ENCODE measurements at regions not wholly inside any gene's neighbourhood (a gene's known extent, or its start where the extent isn't known, plus 50 kb on each side); places are given as distances from the start of the nearest gene placed in this dataset.

DNA sequence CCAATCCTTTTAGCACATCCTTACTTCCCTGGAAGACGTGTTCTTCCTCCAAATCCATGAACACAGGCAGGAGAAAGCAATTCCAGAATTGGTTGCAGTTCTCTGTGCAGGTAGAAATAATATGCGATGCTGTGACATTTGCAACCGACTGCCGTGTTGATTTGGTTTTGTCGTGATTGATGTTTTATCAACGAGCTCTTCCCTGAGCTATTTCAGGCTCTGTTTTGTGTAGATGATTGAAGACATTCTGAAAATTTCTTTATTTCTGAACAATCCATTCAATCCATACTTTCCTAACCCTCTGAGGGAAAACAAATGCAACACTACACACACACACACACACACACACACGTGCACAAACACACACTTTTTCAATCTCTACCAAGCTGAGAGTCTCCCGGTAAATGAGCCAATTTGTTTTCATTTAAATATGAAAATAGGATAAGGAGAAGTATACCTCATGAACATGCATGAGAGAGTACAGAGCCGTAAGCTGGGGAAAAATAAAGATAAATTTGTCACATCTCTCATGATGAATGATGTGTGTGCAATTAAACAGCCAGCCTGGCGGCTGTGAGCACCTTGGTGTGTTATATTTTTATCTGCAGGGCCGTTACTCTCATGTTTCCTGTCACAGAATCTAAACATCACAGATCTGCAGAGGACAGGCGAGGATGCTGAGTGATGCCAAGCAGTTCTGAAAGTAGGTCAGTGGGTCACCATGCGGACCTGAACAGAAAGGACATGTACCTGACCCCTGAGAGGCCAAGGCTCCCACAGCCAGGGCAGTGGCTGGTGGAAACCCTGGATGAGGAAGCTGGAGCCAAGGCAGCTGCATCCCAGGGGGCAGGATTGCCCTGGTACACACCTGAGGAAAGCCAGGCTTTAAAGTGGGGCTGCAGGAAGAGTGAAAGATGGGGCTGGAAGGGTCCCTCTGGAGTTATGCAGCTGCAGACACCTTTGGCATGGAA, 64.8 kb downstream of the PDCL3 start:
- no peak for DNase-seq (ENCODE audit: low read depth in 2 of 2)

DNA sequence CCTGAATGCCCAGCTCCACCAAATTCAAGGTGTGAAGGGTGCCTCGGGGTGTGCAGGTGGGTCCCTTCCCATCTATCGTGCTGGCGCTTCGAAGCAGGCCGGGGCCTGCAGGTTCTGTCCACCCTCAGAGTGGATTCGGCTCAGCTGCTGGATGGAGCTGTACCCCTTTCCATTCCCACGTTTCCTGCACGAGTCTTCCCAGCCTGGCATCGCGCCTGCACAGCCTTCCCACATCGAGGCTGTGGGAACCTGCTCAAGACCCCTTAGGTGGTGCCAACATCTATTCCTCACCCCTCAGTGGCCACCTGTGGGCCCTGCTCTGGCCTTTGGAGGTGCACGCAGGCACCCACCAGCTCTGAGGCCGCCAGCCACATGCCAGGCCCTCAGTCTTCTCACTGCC, 65.7 kb downstream of the PDCL3 start:
- DNase-seq (ENCODE audit: low read depth in 2 of 2): no peak

DNA sequence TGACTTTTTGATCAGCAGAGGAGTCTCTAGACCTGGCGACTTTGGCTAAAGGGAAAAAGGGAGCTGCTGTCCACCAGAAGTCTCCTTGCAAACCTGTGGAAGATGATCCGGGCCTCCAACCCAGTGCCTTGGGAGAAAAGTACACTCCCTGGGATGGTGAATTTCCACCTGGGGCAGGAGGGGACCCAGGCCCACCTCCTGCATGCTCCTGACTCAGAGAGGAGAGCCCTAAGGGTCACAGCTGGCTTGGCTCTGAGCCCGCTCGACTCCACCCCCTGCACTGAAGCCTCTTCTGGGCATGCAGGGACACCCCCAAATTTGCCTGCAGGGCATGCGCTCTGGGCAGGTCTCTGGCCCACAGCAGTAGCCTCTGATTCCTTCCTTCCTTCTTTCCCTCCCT, 66.5 kb downstream of the PDCL3 start:
- no peak for DNase-seq (ENCODE audit: low read depth in 2 of 2)

DNA sequence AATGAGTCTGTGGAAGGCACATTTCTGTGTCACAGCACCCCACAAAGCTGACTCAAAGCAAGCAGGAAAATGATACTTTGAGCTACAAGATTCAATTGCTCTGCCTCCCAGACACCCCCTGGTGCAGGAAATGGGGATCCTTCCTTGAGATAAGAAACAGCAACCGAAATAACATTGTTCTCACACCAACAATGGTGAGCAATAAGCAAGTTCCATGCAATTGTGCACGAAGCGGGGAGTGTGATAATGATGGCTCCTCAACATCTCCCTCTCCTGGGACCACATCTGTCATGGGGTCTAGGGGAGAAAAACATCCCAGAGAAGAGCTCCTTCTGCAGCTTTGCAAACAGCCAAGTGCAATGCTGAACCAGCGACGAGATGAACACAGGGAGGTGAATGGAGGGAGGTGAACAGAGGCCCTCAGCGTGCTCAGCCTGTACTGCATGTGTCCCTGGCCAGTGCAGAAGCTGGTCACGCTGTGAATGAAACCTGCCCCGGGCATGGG, 67.7 kb downstream of the PDCL3 start:
- DNase-seq (ENCODE audit: low read depth in 2 of 2): no peak

DNA sequence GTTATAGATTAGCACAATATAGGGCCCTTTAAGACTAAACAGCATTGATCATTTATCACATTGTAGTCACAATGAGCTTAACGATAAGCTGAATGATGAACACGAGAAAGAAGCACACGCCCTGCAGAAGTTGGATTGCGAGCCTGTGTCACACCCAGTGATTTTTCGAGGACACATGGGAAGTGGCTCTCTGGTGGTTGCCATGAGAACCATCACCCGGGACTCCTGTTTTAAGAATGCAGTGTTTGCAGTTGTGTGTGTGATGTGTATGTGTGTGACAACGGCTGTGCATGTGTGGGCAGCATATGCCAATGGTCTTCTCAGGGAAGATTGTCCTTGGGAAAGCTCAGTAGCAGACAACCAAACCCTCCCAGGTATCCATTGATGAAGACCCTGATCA, 69.2 kb downstream of the PDCL3 start:
- no peak for DNase-seq (ENCODE audit: low read depth in 2 of 2)

DNA sequence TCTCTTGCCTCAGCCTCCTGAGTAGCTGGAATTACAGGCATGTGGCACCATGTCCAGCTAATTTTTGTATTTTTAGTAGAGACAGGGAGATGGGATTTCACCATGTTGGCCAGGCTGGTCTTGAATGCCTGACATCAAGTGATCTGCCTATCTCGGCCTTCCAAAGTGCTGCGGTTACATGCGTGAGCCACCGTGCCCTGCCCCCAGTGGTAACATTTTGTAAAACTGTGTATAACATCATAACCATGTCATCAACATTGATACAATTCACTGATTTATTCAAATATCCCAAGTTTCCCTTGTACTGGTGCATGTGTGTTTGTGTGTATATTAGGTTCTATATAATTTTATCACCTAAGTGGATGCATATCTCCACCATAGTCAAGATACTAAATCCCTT, 70.0 kb downstream of the PDCL3 start:
- DNase-seq (ENCODE audit: low read depth in 2 of 2): no peak

DNA sequence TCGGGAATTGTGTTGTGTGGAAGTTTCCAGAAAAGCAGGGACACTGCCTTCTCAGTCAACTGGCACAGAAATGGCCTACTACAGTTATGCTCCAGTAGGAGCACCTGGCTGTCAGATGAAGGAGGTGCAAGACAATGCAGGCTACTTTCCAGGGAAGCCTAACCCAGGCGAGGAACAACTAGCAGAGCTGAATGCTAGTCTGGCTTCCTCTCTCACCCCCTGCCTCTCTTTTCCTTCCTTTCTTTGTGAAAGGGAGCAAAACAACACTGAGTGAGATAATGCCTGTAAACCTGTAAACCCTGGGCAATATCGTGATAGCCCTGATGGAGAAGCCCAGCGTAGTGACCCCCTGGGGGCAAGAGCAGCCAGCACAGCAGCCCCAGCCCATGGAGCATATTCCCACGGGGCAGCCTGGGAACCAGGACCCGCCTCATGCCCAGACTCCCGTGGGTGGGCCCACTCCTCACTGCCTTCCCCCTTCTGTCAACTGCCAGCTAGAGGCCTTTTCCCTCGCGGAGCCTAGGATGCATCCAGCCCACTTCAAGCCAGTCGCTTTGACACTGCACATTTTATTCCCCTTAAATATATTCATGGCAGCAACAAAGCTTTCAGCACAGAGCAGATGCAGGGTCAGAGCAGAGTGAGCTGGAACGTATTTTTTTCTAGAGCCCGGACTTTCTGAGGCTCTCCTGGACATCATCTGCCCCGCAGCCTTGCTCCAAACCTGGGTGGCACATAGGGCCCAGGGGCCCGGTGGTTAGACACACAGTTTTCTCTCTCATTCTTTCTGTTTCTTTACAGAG, 77.0 kb downstream of the PDCL3 start:
- DNase-seq (ENCODE audit: low read depth in 2 of 2): no peak

DNA sequence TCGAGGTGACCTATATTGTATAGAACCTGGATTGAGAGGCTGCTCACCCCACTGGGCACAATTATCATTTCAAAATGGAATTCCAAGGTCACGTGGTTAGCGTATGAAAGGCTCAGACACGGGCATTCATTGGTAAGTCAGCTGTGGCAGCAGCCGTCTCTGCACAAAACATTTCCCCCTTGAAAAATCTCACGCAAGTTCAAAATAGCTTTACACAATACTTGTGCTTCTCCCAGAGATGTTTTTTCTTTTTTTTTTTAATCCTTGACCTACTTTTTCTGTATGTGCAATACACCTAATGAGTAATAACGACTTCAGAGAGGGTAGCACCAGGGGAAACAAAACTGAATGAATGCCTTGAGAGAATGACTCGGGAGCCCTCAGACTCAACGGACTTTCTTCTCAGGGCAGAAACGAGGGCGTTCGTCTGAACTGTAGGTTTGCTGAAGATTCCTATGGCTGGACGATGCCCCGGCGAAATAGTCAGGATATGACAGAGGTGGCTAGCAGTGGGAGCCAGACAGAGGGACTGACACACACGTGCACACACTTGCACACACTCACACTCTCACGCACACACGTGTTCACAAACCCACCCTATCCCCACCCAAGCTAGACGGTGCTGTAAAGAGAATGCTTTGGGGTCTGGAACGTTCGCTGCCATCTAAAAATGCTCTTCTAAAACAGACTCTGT, 77.8 kb downstream of the PDCL3 start:
- no peak for DNase-seq (ENCODE audit: low read depth in 2 of 2)

DNA sequence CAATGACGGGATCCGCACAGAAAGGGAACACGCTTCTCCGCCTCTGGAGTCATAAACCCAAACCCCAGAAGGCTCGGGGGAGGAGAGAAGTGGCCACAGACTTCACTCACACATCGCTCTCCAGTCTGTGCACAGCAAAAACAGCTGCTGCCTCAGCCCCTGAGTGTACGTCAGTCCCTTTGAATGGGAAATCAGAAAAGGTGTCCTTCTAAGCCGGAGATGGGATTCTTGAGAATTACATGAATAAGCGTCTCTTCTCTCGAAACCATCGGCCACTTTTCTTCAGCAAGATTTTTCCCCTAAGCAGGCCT, 78.3 kb downstream of the PDCL3 start:
- DNase-seq (ENCODE audit: low read depth in 2 of 2): no peak

DNA sequence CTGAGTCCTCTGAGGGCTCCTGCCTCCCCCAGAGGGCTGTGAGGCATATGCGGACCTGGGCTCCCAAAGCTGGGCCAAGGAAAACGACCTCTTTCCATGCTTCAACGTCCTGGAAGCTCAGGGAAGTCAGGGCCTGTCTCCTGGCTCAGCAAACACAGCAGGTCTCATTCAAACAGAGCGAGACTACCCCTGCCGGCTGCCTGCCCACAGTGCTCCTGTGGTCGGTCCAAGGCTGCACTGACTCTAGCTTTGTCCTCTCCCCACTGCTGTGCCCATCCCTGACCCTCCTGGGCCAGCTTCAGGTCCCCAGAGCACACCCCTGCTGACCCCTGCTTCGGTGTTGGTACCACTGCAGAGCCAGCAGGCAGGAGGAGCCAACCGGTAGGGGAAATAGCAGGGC, 79.6 kb downstream of the PDCL3 start:
- DNase-seq (ENCODE audit: low read depth in 2 of 2): no peak

DNA sequence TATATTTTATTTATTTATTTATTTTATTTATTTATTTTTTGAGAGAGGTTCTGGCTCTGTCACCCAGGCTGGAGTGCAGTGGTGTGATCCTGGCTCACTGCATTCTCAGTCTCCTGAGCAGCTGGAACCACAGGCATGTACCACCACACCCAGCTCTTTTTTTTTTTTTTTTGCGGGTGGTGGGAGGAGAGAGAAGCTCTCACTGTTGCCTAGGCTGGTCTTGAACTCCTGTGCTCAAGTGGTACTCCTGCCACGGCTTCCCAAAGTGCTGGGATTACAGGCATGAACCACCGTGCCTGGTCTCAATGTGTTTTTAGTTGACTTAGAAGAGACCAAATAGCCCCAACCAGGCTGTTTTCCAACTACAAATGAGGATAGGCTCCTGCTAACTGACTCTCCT, 80.7 kb downstream of the PDCL3 start:
- DNase-seq (ENCODE audit: low read depth in 2 of 2): no peak

DNA sequence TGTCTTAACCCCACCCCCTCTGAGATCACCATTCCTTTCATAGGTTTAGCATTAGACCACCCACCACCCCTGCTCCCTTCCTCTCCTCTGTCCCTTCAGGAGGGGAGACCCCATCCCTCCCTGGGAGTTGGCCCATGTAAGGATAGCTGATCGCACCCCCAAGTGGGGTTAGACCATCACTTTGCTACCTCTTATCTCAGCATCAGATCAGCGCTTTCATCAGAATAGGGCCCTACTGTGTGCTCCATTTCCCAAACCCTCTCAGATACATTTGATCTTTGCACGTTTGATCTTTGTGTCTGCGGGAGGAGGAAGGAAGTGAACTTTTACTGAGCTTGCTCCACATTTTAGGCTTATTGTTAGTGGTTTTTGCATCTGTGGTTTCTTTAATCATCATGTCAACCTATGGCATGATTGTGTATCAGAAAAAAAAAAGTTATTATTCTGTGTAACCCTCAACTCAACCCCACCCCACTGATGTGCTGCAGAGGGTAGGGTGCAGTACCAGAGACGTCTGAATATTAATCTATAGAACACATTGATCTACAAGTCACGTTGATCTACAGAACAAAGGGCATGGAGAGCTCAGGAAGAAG, 81.2 kb downstream of the PDCL3 start:
- DNase-seq (ENCODE audit: low read depth in 2 of 2): no peak

DNA sequence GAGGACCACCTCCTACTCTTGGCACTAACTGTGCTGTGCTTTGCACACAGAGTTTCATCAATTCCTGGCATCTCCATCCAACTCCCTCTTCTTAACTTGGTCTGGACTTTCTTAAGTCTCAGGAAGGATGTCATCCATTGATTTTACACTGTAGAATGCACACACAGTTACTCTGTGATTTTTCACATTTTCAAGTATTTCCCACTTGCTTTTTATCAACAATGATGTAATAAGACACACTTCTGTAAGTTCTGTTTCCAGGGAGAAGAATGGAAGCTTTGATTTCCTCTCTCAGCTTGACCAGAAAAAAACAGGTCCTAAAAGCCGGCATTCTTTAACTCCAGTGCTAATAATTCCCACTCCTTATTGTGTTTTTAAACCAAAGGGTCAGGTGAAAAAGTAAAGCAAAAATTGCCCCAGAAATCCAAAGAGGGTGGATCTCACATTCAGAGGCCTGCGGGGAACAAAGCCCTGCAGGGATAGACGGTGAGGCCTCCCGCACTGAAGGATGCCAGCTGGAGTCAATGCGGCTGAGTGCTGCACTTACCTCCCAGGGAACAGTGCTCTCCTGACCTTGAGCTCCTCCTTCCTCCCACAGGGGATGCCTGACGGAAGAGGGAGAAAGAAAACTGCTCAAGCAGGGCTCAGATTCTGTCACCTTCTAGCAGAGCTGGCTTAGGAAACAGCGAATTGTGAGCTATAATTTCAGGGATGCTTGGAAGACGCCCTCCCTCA, 83.1 kb downstream of the PDCL3 start:
- no peak for DNase-seq (ENCODE audit: low read depth in 2 of 2)

DNA sequence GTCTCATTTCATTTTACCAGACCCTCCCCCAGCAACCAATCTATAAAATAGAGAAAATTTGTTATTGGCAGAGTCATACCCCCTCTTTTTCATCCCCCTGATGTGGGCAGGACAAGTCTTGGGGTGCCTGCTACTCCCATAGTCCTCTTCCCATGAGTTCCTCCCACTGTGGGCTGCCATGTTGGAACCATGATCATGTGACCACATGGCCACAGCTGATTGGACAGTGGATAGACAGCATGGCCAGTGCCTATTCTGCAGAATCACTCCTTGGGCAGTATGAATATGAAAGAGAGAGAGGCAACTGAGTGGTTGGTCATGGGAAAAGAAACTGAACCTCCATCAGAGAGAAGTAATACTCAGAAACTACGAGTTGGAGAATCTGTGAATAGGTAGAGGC, 84.9 kb downstream of the PDCL3 start:
- DNase-seq (ENCODE audit: low read depth in 2 of 2): no peak

DNA sequence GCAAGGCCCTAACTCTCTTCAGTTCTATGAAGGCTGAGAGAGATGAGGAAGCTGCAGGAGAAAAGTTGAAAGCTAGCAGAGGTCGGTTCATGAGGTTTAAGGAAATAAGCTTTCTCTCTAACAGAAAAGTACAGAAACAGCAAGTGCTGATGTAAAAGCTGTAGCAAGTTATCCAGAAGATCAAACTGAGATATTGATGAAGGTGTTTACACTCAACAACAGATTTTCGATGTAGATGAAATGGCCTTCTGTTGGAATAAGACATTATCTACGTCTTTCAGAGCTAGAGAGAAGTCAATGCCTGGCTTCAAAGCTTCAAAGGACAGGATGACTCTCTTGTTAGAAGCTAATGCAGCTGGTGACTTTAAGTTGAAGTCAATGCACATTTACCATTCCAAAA, 87.4 kb downstream of the PDCL3 start:
- no peak for DNase-seq (ENCODE audit: low read depth in 2 of 2)

DNA sequence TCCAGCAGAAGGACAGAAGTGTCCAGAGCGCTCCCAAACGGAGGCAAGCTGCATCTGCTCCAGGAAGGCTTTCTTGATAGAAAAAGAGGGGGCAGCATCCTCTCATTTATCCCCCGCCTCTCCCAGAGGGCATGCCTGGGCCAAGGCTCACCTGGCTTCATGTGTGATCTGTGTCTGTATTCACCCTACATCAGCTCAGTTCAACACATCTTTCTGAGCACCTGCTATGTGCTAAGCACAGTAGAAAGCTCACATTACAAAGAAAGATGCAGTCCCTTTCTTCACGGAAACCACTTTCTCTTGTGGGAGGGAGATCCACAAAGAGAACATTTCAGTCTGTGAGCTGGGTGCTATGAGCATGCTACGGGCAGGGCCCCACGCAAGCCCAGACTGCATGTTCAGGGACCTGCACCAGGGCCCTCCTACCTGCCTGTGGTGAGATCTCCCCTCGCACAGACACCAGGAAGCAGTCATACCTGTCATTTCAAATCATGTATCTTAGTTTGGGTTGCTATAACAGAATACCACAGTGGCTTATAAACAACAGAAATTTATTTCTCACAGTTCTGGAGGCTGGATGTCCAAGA, 90.7 kb downstream of the PDCL3 start:
- DNase-seq (ENCODE audit: low read depth in 2 of 2): no peak

DNA sequence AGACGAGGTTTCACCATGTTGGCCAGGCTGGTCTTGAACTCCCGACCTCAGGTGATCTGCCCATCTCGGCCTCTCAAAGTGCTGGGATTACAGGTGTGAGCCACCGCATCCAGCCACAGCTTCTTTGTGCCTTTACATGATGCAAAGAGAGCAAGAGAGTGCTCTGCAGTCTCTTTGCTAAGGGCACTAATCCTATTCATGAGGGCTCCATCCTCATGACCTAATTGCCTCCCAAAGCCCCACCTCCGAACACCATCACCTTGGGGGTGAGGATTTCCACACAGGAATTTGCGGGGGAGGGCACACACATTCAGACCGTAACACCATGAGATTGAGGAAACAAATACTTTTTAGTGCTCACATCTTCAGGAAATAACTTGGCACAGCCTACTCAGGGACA, 91.8 kb downstream of the PDCL3 start:
- no peak for DNase-seq (ENCODE audit: low read depth in 2 of 2)

DNA sequence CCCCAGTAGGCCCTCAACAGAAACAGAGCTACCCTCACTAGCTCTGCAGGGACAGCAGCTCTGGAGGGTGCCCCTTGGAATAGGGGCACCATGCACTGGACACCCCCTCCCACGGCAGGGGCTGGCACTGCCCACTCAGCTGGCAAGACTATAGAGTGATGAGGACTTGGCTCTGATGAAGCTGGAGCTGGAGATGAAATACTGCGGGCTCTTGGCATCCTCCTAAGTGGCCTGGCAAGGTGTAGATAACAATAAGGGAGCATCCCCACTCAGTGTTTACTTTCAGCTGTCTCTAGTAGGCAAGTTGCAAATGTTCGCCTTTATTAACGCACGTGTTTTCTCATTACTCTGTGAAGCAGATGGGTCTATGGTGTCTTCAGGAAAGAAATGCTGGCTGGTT, 92.7 kb downstream of the PDCL3 start:
- no peak for DNase-seq (ENCODE audit: low read depth in 2 of 2)

DNA sequence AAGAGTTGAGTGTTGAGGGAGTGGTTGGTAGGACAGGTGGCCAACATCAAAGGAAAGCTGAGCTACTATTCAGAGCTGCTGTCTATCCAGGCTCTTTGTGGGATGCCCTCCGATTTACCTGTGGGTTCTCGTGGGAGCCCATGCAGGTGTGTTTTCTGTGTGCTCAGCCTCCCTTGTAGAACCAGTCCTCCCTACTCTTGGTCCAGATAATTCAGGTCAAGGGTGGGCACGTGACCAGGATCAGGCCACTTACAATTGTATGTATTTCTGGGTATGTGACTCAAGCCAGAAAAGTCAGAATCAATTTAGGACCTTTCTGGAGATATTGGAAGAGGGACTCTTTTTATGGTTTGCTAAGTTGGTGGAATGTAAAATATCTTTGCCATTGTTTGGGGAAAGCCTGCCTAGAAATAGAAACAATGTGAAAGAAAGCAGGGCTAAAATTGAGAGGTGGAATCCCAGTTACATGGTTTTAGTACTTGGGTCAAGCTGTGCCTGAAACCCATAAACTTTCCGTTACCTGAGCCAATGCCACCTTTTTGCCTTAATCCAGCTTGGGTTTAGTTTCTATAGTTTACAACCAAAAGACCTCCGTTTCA, 93.2 kb downstream of the PDCL3 start:
- no peak for DNase-seq (ENCODE audit: low read depth in 2 of 2)

DNA sequence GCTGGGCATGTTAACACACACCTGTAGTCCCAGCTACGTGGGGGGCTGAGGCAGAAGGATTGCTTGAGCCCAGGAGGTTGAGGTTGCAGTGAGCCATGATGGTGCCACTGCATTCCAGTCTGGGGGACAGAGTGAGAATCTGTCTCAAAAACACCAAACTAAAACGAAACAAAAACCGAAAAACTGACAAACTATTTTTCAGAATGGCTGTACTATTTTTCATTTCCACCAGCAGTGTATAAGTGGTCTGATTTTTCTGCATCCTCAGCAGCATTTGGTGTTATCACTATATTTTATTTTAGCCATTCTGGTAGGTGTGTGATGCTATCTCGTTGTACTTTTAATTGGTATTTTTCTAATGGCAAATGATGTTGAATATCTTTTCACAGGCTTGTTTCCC, 95.2 kb downstream of the PDCL3 start:
- DNase-seq (ENCODE audit: low read depth in 2 of 2): no peak
